Kidney epithelial cell (primary cell): ENCODE measurements at regions not wholly inside any gene's neighbourhood (a gene's known extent, or its start where the extent isn't known, plus 50 kb on each side); places are given as distances from the start of the nearest gene placed in this dataset.
"Not testable (repeated sequence)": the region's sequence is repeated elsewhere in the genome, so short reads cannot be mapped to it uniquely, and the experiment has no call there.

Experiments used
- DNase-seq: peaks from one replicate; pipeline ENCODE4 v3.0.0-alpha.2; 2010; ENCODE audit warnings: low read depth
- H3K27me3 ChIP-seq: 2 replicates; pipeline ENCODE4 v1.6.0; 2011; ENCODE audit warnings: low read length; ENCODE audit not compliant: control insufficient read depth, insufficient read depth
- H3K36me3 ChIP-seq: 2 replicates; pipeline ENCODE4 v1.5.1; 2011; ENCODE audit warnings: low read length; ENCODE audit not compliant: control insufficient read depth, insufficient read depth
- H3K4me3 ChIP-seq: 2 replicates; pipeline ENCODE4 v1.5.1; 2011; ENCODE audit warnings: low read depth, mild to moderate bottlenecking, control low read depth, low read length
- CTCF ChIP-seq: IDR thresholded peaks from 2 replicates; pipeline ENCODE4 v1.5.1; 2011; ENCODE audit warnings: mild to moderate bottlenecking, moderate library complexity, low read length, control low read depth, inconsistent platforms; ENCODE audit not compliant: insufficient read depth, poor library complexity, severe bottlenecking

- no peak for DNase-seq
- no peaks in the 10 kb centered on the region for H3K36me3 ChIP-seq
- H3K27me3 ChIP-seq: no peaks in the 10 kb centered on the region
- H3K4me3 ChIP-seq: no peak overlapping the region
- no peak for TF ChIP-seq CTCF
These were observed 55.9 kb upstream of the NXT1 start for GRCh38 chr20:23294671-23295070.

GRCh38 chr20:23294166-23294565, 56.4 kb upstream of the NXT1 start:
- DNase-seq: no peak
- Histone ChIP-seq H3K36me3 (no peaks in the 10 kb centered on the region), H3K4me3 (no peak overlapping the region), H3K27me3 (no peaks in the 10 kb centered on the region)
- no peak for TF ChIP-seq CTCF

- no peaks in the 10 kb centered on the region for H3K27me3 ChIP-seq
- H3K36me3 ChIP-seq: no peaks in the 10 kb centered on the region
- no peak overlapping the region for H3K4me3 ChIP-seq
- no peak for TF ChIP-seq CTCF
- DNase-seq: no peak
These were observed 56.9 kb upstream of the NXT1 start for GRCh38 chr20:23293689-23294088.

- not testable (repeated sequence) for H3K4me3 ChIP-seq, H3K27me3 ChIP-seq, DNase-seq, H3K36me3 ChIP-seq
These were observed 58.3 kb upstream of the NXT1 start for GRCh38 chr20:23292311-23292710.

GRCh38 chr20:23291575-23292240, 58.9 kb upstream of the NXT1 start:
- no peaks in the 10 kb centered on the region for H3K27me3 ChIP-seq
- TF ChIP-seq CTCF: no peak
- DNase-seq: no peak
- H3K4me3 ChIP-seq: no peak overlapping the region
- H3K36me3 ChIP-seq: no peaks in the 10 kb centered on the region

- no peaks in the 10 kb centered on the region for H3K27me3 ChIP-seq
- TF ChIP-seq CTCF: no peak
- no peak for DNase-seq
These were observed 59.6 kb upstream of the NXT1 start for GRCh38 chr20:23290761-23291574.

More at GRCh38 chr20:23290761-23291574, 59.6 kb upstream of the NXT1 start:
- Histone ChIP-seq H3K4me3 (no peak overlapping the region), H3K36me3 (no peaks in the 10 kb centered on the region)
